GM21360 (cell line): ENCODE measurements at regions not wholly inside any gene's neighbourhood (a gene's known extent, or its start where the extent isn't known, plus 50 kb on each side); places are given as distances from the start of the nearest gene placed in this dataset.
"Not testable (repeated sequence)": the region's sequence is repeated elsewhere in the genome, so short reads cannot be mapped to it uniquely, and the experiment has no call there.

Experiments used
- ATAC-seq: cut with Tn5 transposase; IDR thresholded peaks from one replicate; pipeline ENCODE4 v1.9.1; 2021; ENCODE audit warnings: mild to moderate bottlenecking, moderate library complexity; ENCODE audit not compliant: unreplicated experiment

GRCh38 chr14:39628087-39628486 is 195.9 kb upstream of the FBXO33 start:
- no peak for ATAC-seq

GRCh38 chr14:39626589-39627576 is 194.7 kb upstream of the FBXO33 start:
- ATAC-seq = no peak

- ATAC-seq = no peak
Observed at GRCh38 chr14:39621678-39622077, 189.4 kb upstream of the FBXO33 start.

- ATAC-seq = no peak
Observed at GRCh38 chr14:39621223-39621622, 189.0 kb upstream of the FBXO33 start.

GRCh38 chr14:39617537-39617936 is 185.3 kb upstream of the FBXO33 start:
- no peak for ATAC-seq

GRCh38 chr14:39615352-39615751 is 183.1 kb upstream of the FBXO33 start:
- ATAC-seq = no peak

GRCh38 chr14:39614297-39614923 is 182.2 kb upstream of the FBXO33 start:
- no peak for ATAC-seq

GRCh38 chr14:39609119-39609518 is 176.9 kb upstream of the FBXO33 start:
- no peak for ATAC-seq

GRCh38 chr14:39607978-39608377 is 175.7 kb upstream of the FBXO33 start:
- ATAC-seq = no peak

GRCh38 chr14:39603942-39604341 is 171.7 kb upstream of the FBXO33 start:
- ATAC-seq = no peak

GRCh38 chr14:39593377-39593776 is 161.1 kb upstream of the FBXO33 start:
- no peak for ATAC-seq

GRCh38 chr14:39592116-39592789 is 160.0 kb upstream of the FBXO33 start:
- ATAC-seq = no peak

GRCh38 chr14:39589882-39590281 is 157.6 kb upstream of the FBXO33 start:
- not testable (repeated sequence) for ATAC-seq

GRCh38 chr14:39582028-39582654 is 149.9 kb upstream of the FBXO33 start:
- no peak for ATAC-seq

- no peak for ATAC-seq
Observed at GRCh38 chr14:39581474-39581873, 149.2 kb upstream of the FBXO33 start.

- ATAC-seq = no peak
Observed at GRCh38 chr14:39580696-39581095, 148.5 kb upstream of the FBXO33 start.

GRCh38 chr14:39576736-39577135 is 144.5 kb upstream of the FBXO33 start:
- ATAC-seq = no peak

- ATAC-seq = no peak
Observed at GRCh38 chr14:39576258-39576657, 144.0 kb upstream of the FBXO33 start.

- ATAC-seq = no peak
Observed at GRCh38 chr14:39568809-39569538, 136.7 kb upstream of the FBXO33 start.

- ATAC-seq = no peak
Observed at GRCh38 chr14:39566795-39567194, 134.6 kb upstream of the FBXO33 start.
